ENCODE measurements at regions not wholly inside any gene's neighbourhood (a gene's known extent, or its start where the extent isn't known, plus 50 kb on each side); places are given as distances from the start of the nearest gene placed in this dataset.
"Not testable (repeated sequence)": the region's sequence is repeated elsewhere in the genome, so short reads cannot be mapped to it uniquely, and the experiment has no call there.

GRCh38 chr2:65589667-65590066, 157.3 kb upstream of the SPRED2 start:
- Mint-ChIP-seq H3K4me3 (no peak overlapping the region), H3K36me3 (ENCODE audit: low read depth) (no peaks in the 10 kb centered on the region), H3K27me3 (peaks cover 12% of the 10 kb centered on the region), H3K4me1 (ENCODE audit: low read depth) (no peaks in the 10 kb centered on the region), H3K9me3 (no peaks in the 10 kb centered on the region), H3K27ac (no peak overlapping the region)
- no peak for DNase-seq

DNA sequence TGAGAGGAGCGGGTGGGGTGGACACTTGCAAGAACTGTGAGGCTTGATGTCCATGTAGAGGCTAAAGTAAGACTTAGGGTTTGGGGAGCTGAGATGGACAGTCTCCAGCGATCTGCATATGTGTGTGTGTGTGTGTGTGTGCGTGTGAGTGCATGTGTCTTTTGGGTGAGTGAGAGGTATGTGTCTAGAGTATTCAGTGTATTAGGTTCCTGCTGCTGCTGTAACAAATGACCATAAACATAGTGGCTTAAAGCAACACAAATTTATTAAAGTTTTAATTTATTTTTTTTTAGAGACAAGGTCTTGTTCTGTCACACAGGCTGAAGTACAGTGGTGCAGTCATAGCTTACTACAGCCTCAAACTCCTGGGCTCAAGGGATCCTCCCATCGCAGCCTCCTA, 155.4 kb upstream of the SPRED2 start:
- no peaks in the 10 kb centered on the region for H3K36me3 Mint-ChIP-seq (ENCODE audit: low read depth)
- DNase-seq: no peak
- H3K4me1 Mint-ChIP-seq (ENCODE audit: low read depth): no peaks in the 10 kb centered on the region
- H3K4me3 Mint-ChIP-seq: no peak overlapping the region
- H3K27me3 Mint-ChIP-seq: peaks cover 12% of the 10 kb centered on the region
- no peaks in the 10 kb centered on the region for H3K9me3 Mint-ChIP-seq
- H3K27ac Mint-ChIP-seq: no peak overlapping the region

GRCh38 chr2:65586516-65586915, 154.1 kb upstream of the SPRED2 start:
- no peak for DNase-seq
- Mint-ChIP-seq H3K36me3 (ENCODE audit: low read depth) (no peaks in the 10 kb centered on the region), H3K4me1 (ENCODE audit: low read depth) (no peaks in the 10 kb centered on the region), H3K27me3 (peaks cover 18% of the 10 kb centered on the region), H3K9me3 (no peaks in the 10 kb centered on the region), H3K4me3 (no peak overlapping the region), H3K27ac (no peak overlapping the region)

- no peak for DNase-seq
- H3K36me3 Mint-ChIP-seq (ENCODE audit: low read depth): no peaks in the 10 kb centered on the region
- no peak overlapping the region for H3K4me3 Mint-ChIP-seq
- no peak overlapping the region for H3K27ac Mint-ChIP-seq
- no peaks in the 10 kb centered on the region for H3K4me1 Mint-ChIP-seq (ENCODE audit: low read depth)
- no peaks in the 10 kb centered on the region for H3K9me3 Mint-ChIP-seq
- peaks cover 14% of the 10 kb centered on the region for H3K27me3 Mint-ChIP-seq
Measured at GRCh38 chr2:65583061-65583460, 150.7 kb upstream of the SPRED2 start.

- Mint-ChIP-seq H3K27ac (no peak overlapping the region), H3K4me1 (ENCODE audit: low read depth) (no peaks in the 10 kb centered on the region)
- DNase-seq: no peak
Measured at GRCh38 chr2:65582364-65582763, 150.0 kb upstream of the SPRED2 start.

GRCh38 chr2:65580824-65581223, 148.4 kb upstream of the SPRED2 start:
- no peak for DNase-seq
- no peaks in the 10 kb centered on the region for H3K9me3 Mint-ChIP-seq
- H3K4me3 Mint-ChIP-seq: no peak overlapping the region
- H3K27ac Mint-ChIP-seq: no peak overlapping the region
- H3K4me1 Mint-ChIP-seq (ENCODE audit: low read depth): no peaks in the 10 kb centered on the region
- no peaks in the 10 kb centered on the region for H3K36me3 Mint-ChIP-seq (ENCODE audit: low read depth)
- peaks cover 21% of the 10 kb centered on the region for H3K27me3 Mint-ChIP-seq

More at GRCh38 chr2:65582364-65582763, 150.0 kb upstream of the SPRED2 start:
- Mint-ChIP-seq H3K9me3 (no peaks in the 10 kb centered on the region), H3K36me3 (ENCODE audit: low read depth) (no peaks in the 10 kb centered on the region), H3K27me3 (peaks cover 18% of the 10 kb centered on the region), H3K4me3 (no peak overlapping the region)

- Mint-ChIP-seq H3K4me3 (no peak overlapping the region), H3K36me3 (ENCODE audit: low read depth) (no peaks in the 10 kb centered on the region), H3K27ac (no peak overlapping the region), H3K27me3 (peaks cover 21% of the 10 kb centered on the region), H3K9me3 (no peaks in the 10 kb centered on the region), H3K4me1 (ENCODE audit: low read depth) (no peaks in the 10 kb centered on the region)
- DNase-seq: no peak
Measured at GRCh38 chr2:65579506-65580235, 147.3 kb upstream of the SPRED2 start.

- DNase-seq: no peak
- H3K9me3 Mint-ChIP-seq: no peaks in the 10 kb centered on the region
- no peak overlapping the region for H3K4me3 Mint-ChIP-seq
- no peak overlapping the region for H3K27ac Mint-ChIP-seq
- H3K36me3 Mint-ChIP-seq (ENCODE audit: low read depth): no peaks in the 10 kb centered on the region
- no peaks in the 10 kb centered on the region for H3K4me1 Mint-ChIP-seq (ENCODE audit: low read depth)
- peaks cover 25% of the 10 kb centered on the region for H3K27me3 Mint-ChIP-seq
Measured at GRCh38 chr2:65577654-65578053, 145.3 kb upstream of the SPRED2 start.

DNA sequence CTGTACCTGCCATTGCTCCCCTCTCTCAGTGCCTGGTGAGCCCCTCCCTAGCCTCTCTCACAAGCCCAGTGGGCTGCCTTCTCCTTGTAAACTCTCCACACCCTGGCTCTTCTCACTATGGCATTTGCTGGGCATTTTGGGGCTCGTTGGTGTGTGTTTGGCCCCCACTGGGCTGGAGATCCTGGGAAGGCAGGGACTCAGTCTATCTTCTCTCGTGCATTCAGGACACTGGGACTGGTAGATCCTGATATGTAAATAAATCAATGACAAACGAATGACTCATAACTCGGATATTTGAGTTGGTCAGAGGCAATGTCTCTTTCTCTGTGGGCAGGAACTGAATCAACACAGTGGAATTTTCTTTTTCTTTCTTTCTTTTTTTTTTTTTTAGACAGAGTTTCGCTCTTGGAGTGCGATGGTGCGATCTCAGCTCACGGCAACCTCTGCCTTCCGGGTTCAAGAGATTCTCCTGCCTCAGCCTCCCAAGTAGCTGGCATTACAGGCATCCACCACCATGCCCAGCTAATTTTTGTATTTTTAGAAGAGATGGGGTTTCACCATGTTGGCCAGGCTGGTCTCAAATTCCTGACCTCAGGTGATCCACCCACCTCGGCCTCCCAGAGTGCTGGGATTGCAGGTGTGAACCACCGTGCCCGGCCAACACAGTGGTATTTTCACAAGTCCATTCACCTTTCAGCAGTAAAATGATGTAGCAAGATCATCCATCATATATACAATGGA, 144.6 kb upstream of the SPRED2 start:
- no peak for DNase-seq
- Mint-ChIP-seq H3K9me3 (no peaks in the 10 kb centered on the region), H3K27me3 (peaks cover 22% of the 10 kb centered on the region), H3K36me3 (ENCODE audit: low read depth) (no peaks in the 10 kb centered on the region), H3K4me1 (ENCODE audit: low read depth) (no peaks in the 10 kb centered on the region), H3K4me3 (no peak overlapping the region), H3K27ac (no peak overlapping the region)

- no peaks in the 10 kb centered on the region for H3K36me3 Mint-ChIP-seq (ENCODE audit: low read depth)
- DNase-seq: no peak
- peaks cover 16% of the 10 kb centered on the region for H3K27me3 Mint-ChIP-seq
- no peak overlapping the region for H3K27ac Mint-ChIP-seq
- H3K4me3 Mint-ChIP-seq: no peak overlapping the region
- H3K9me3 Mint-ChIP-seq: no peaks in the 10 kb centered on the region
- no peaks in the 10 kb centered on the region for H3K4me1 Mint-ChIP-seq (ENCODE audit: low read depth)
Measured at GRCh38 chr2:65576278-65576677, 143.9 kb upstream of the SPRED2 start.

- Mint-ChIP-seq H3K4me3 (no peak overlapping the region), H3K27me3 (peaks cover 13% of the 10 kb centered on the region), H3K4me1 (ENCODE audit: low read depth) (no peaks in the 10 kb centered on the region), H3K27ac (no peak overlapping the region), H3K9me3 (no peaks in the 10 kb centered on the region), H3K36me3 (ENCODE audit: low read depth) (no peaks in the 10 kb centered on the region)
- no peak for DNase-seq
Measured at GRCh38 chr2:65574993-65575392, 142.6 kb upstream of the SPRED2 start.

- H3K4me3 Mint-ChIP-seq; H3K4me1 Mint-ChIP-seq (ENCODE audit: low read depth); DNase-seq; H3K36me3 Mint-ChIP-seq (ENCODE audit: low read depth); H3K27ac Mint-ChIP-seq; H3K27me3 Mint-ChIP-seq; H3K9me3 Mint-ChIP-seq: not testable (repeated sequence)
Measured at GRCh38 chr2:65568656-65569440, 136.4 kb upstream of the SPRED2 start.

DNA sequence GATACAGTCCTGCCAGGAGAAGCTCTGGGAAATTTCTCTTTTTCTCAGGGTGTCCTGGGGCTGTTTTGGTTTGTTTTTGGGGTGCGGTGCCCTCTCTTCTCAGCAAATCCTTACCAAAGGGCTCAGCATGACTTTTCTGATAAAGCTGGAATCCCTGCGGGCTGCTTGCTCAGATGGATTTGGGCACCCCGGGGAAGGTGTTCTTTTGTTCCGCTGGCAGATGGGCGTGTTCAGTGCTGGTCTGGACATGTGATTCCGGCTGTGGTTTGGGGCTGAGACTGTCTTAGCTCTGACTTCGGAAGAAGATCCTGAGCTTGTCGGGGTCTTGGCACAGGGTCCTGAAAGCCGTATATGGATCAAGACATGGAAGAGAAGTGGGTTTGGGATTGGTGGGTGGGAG, 134.2 kb upstream of the SPRED2 start:
- no peak for DNase-seq
- Mint-ChIP-seq H3K27ac (no peak overlapping the region), H3K4me3 (no peak overlapping the region), H3K27me3 (no peaks in the 10 kb centered on the region), H3K36me3 (ENCODE audit: low read depth) (no peaks in the 10 kb centered on the region), H3K9me3 (no peaks in the 10 kb centered on the region), H3K4me1 (ENCODE audit: low read depth) (no peaks in the 10 kb centered on the region)

DNA sequence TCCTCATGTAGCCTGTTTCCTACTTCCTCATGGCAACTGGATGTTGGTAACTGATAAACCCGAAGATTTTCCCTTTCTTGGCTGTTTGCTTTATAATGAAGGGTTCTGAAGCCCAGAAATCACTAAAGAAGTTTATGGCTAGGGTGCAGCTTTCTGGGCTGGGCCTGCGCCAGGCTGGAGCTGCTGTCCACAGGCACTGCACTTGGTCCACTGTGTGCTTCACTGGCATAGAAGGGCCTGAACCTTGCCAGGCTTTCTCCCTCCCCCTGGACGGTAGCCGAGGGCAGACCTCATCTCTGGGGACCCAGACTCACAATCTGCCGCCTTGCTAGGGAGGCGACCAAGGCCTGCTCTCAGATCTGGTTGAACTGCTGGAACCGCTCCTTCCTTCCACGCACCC, 133.3 kb upstream of the SPRED2 start:
- Mint-ChIP-seq H3K36me3 (ENCODE audit: low read depth) (no peaks in the 10 kb centered on the region), H3K4me1 (ENCODE audit: low read depth) (no peaks in the 10 kb centered on the region), H3K4me3 (no peak overlapping the region), H3K9me3 (no peaks in the 10 kb centered on the region), H3K27me3 (no peaks in the 10 kb centered on the region), H3K27ac (no peak overlapping the region)
- no peak for DNase-seq

- no peaks in the 10 kb centered on the region for H3K4me1 Mint-ChIP-seq (ENCODE audit: low read depth)
- no peaks in the 10 kb centered on the region for H3K9me3 Mint-ChIP-seq
Measured at GRCh38 chr2:65564299-65564698, 131.9 kb upstream of the SPRED2 start.

More at GRCh38 chr2:65564299-65564698, 131.9 kb upstream of the SPRED2 start:
- no peaks in the 10 kb centered on the region for H3K27me3 Mint-ChIP-seq
- no peak for DNase-seq
- no peak overlapping the region for H3K4me3 Mint-ChIP-seq
- no peaks in the 10 kb centered on the region for H3K36me3 Mint-ChIP-seq (ENCODE audit: low read depth)
- H3K27ac Mint-ChIP-seq: no peak overlapping the region

Measured in activated T-cell treated with anti-CD3 and anti-CD28 coated beads, Interleukin-2, amount 50 U/mL, for 24 hours (primary cell).